ENCODE measurements at regions not wholly inside any gene's neighbourhood (a gene's known extent, or its start where the extent isn't known, plus 50 kb on each side); places are given as distances from the start of the nearest gene placed in this dataset.

DNA sequence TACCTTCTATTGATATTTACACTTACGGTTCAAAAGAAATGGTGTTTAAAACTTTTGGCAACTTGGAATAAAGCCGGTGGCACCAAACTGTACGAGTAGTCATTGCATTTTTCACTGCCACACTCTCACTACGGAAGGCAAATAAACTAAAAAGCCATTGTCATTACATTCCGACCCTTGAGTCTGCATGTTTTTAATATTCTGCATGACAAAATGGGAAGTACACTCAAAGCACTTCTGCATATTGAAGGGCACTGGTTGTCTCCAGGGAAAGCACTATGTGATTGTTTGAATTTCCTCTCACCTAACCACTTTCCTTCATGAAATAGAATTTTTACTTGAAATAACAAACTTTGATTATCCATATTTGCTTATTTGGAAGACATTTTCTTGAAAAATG, 426.3 kb downstream of the CETN3 start:
- no peak overlapping the region for H3K4me3 ChIP-seq (ENCODE audit: low read depth, poor library complexity, severe bottlenecking)
- TF ChIP-seq CTCF (IDR thresholded peaks at IDR 0.05), result no peak
- no peak for TF ChIP-seq POLR2A (IDR thresholded peaks at IDR 0.05)
- no peak for DNase-seq (ENCODE audit: low spot score in 2 of 2)
- intact Hi-C loops (cut with DNase I; ENCODE audit: low total_unique reads), result no loop called here
- 73 to 77% methylated on average over 5 of the region's 5 CpGs for WGBS, 2 donors

DNA sequence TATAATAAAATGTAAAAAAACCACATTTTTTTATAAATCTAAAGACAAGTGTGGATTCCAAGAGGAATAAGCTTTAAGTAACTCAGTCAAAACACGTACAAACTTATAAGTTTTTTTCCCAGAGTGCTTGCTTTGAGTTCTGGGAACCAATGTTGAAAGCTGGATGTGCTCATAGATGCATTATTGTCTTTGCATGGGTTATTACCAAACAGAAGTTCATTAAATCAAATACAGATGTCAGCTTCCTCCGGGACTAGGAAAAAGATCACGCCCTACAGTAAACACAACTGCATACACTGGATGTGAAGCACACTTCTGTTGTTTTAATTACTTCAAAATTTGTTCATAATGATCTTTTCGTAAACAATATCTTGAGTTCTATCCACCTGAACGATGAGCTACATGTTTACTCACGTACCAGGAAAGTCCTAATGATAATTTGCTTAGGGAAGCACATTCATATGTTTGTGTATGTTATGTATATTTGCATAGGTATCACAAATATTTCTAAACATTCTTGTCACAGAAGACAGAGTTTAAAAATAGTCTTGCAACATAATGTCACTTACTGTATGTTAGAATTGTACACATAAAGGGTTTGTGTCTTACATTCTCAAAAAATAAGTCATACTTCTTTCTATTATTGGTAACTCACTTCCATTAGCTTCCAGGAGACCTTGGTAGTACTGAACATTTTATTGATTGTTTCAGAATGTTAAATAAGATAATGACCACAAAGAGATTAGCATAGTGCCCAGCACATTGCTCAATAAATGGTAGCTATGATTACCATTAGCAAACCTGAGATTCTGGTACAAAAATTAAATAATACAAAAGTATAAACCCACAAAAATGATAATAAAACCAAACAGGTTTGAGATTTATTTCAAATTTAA, 427.4 kb downstream of the CETN3 start:
- TF ChIP-seq POLR2A (IDR thresholded peaks at IDR 0.05) (no peak), CTCF (IDR thresholded peaks at IDR 0.05) (no peak)
- intact Hi-C loops (cut with DNase I; ENCODE audit: low total_unique reads), result no loop called here
- DNase-seq (ENCODE audit: low spot score in 2 of 2), result no peak
- WGBS, 2 donors, result 44 to 59% methylated on average over 6 of the region's 6 CpGs
- H3K4me3 ChIP-seq (ENCODE audit: low read depth, poor library complexity, severe bottlenecking), result no peak overlapping the region

GRCh38 chr5:89981021-89981420, 428.5 kb downstream of the CETN3 start:
- no peak for DNase-seq (ENCODE audit: low spot score in 2 of 2)
- 60 to 67% methylated on average over 2 of the region's 2 CpGs for WGBS, 2 donors
- intact Hi-C loops (cut with DNase I; ENCODE audit: low total_unique reads), result no loop called here
- no peak overlapping the region for H3K4me3 ChIP-seq (ENCODE audit: low read depth, poor library complexity, severe bottlenecking)
- TF ChIP-seq CTCF (IDR thresholded peaks at IDR 0.05), result no peak
- TF ChIP-seq POLR2A (IDR thresholded peaks at IDR 0.05), result no peak

- intact Hi-C loops (cut with DNase I; ENCODE audit: low total_unique reads), result no loop called here
- TF ChIP-seq CTCF (IDR thresholded peaks at IDR 0.05) (no peak), POLR2A (IDR thresholded peaks at IDR 0.05) (no peak)
These were observed 436.0 kb downstream of the CETN3 start for GRCh38 chr5:89973516-89973915.

GRCh38 chr5:89972901-89973300, 436.7 kb downstream of the CETN3 start:
- no peak overlapping the region for H3K4me3 ChIP-seq (ENCODE audit: low read depth, poor library complexity, severe bottlenecking)
- intact Hi-C loops (cut with DNase I; ENCODE audit: low total_unique reads), result no loop called here
- no peak for DNase-seq (ENCODE audit: low spot score in 2 of 2)
- TF ChIP-seq CTCF (IDR thresholded peaks at IDR 0.05) (no peak), POLR2A (IDR thresholded peaks at IDR 0.05) (no peak)
- 81 to 82% methylated on average over 3 of the region's 3 CpGs for WGBS, 2 donors

More at GRCh38 chr5:89973516-89973915, 436.0 kb downstream of the CETN3 start:
- no peak overlapping the region for H3K4me3 ChIP-seq (ENCODE audit: low read depth, poor library complexity, severe bottlenecking)
- DNase-seq (ENCODE audit: low spot score in 2 of 2), result no peak
- WGBS, 2 donors, result 55 to 60% methylated on average over 2 of the region's 2 CpGs
